ENCODE measurements at regions not wholly inside any gene's neighbourhood (a gene's known extent, or its start where the extent isn't known, plus 50 kb on each side); places are given as distances from the start of the nearest gene placed in this dataset.
"Not testable (repeated sequence)": the region's sequence is repeated elsewhere in the genome, so short reads cannot be mapped to it uniquely, and the experiment has no call there.

DNA sequence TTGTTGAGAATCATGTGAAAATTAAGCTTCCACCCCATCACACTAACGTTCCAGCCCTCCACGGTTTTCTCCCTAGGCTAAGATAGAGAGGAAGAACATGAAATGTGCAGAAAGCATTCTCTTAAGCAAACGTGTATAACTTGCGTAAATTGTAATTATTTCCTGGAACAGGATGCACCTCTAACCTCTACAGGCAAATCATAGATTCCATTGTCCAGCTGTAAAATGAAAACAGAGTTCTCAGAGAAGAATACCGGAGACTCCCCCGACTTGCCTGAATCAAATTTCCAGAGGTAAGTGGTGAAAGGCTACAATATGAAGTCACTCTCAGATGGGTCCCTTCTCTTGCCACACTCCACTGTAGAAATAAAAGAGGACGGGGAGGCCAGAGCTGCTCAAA is 211.4 kb downstream of the FAM72C start:
- not testable (repeated sequence) for DNase-seq

DNA sequence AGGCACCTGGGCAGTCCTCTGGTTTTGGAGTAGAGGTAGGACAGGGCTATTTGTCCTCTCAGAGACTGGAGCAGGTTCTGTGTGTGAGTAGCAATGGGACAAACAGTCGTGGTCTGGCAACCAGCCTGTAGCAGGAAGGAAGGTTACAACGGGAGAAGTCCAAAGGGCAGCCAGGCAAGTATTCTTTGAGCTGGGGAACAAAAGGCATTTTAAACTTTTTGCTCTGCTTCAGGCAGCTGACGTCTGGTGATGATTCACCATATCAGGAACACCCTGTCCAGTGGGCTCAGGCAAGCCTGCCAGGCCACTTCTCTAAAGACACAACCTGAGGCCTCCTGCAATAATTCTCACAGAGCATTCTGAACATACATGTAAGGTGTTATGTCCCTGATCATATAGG is 215.8 kb downstream of the FAM72C start:
- DNase-seq, result not testable (repeated sequence)

DNA sequence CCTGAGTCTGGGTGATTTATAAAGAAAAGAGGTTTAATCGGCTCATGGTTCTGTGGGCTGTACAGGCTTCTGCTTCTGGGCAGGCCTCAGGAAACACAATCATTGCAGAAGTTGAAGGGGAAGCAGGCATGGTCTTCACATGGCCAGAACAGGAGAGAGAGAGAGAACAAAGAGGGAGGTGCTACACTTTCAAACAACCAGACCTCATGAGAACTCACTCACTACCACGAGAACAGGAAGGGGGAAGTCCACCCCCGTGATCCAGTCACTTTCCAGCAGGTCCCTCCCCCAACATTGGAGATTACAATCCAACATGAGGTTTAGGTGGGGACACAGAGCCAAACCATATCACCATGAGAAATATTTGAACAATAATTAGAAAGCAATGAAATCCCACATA is 222.9 kb downstream of the FAM72C start:
- DNase-seq, result no peak

DNA sequence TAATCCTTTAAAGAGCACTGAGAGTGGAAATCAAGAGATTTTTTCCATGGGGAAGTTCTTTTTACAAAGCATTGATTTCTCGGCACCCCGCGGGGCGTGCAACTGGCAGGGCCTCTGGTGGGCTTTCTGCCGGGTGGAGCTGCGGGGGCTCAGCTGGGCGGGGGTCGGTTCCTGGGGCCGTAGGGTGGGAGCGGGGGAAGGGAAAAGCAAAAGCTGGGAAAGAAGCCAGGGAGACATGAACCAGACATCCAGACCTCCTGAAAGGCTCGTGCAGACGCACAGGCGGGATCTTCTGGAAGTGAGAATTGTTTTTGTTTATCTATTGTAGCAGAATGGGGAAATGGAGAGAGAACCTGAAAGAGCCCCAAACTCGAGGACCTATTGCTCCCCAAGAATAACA is 235.2 kb downstream of the FAM72C start:
- DNase-seq, result no peak

DNA sequence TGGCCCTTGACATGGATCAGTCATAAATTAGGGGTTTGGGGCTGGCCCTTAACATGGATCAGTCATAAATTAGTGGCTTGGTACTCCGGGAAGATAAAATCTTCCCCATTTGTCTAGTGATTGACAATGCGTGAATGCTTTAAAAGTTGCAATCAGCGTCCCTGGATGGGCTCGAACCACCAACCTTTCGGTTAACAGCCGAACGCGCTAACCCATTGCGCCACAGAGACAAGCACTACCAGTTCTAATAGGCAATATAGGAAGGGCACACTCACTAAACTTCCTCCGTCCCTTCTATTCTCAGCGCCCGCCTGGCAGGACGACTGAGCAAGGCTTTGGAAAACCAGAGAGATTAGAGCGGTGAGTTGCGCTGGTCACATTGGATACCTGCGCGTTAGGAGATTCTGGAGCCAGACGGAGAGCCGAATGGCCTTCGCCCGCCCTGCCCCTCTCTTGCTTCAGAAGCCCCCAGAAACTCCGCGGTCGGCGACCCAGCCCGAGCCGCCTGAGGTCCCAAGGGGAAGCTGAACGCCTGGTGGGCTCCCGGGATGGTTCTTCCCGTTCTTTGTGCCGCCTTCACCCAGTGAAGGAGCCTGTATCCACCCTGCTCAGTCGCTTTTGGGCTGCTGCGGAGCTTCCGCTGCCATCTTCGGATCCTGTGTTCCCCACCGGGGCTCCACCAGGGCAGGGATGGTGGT is 235.9 kb downstream of the FAM72C start:
- DNase-seq, result no peak

DNA sequence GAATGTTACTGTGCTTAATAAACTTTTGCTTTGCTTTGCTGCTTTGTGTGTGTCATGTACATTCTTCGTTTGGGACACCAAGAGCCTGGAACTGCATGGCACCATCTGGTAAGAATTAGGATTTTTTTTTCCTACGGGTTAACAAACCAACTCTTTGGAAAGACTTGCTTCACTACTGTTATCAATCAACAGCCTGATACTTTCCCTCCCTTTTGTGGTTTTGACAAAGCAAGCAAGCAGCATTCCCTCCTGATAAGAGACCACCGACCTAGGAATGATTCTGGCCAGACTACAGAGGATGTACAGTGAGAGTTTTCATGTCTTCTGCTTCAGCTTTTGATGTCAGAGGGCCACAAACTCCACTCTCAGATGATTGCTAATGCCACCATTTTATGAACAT is 237.5 kb downstream of the FAM72C start:
- DNase-seq, result not testable (repeated sequence)

DNA sequence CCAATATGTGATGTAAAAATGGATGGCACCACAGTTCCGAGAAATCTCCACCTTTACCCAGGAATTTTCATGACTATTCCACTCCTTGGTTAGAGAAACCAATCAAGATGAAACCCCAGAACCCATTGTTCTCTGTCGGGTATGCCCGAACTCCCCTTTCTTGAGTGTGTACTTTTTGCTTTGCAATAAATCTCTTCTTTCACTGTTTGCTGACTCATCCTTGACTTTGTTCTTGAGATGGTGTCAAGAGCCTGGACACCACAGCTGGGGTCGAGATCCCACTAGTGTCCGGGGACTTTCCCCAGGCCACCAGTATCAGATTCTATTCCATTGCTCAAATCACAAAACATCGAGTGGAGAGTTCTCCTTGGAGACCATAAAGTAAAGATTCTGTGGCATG is 240.9 kb downstream of the FAM72C start:
- DNase-seq, result not testable (repeated sequence)

DNA sequence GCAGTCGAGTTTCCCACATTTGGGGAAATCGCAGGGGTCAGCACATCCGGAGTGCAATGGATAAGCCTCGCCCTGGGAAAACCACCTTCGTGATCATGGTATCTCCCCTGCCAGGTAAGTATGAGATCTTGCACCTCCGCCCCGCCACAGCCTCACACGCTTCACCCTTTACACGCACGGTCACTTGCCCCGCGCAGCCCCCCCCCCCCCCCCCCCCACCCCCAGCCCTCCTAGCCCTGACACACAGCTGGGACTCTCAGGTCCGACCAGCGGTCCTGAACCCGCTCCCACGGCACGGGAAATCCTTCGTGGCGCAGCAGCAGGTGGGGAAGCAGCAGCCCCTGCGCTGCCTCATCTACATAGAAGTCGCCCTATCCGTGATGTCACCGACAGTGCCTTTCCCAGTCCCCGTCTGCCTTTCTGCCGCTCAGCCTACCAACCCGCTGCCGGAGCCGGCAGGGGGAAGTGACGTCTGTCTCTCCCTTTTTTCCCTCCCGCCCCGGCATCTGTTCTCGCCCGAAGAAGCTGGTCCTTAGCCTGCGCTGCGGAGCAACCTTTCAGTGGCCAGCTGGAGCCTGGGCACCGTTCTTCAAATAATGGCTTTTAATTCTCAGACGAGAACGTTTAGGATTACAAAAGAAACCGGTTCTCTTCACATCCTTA is 242.2 kb downstream of the FAM72C start:
- DNase-seq, result peak in 1 of 2 donors; percentile 43

DNA sequence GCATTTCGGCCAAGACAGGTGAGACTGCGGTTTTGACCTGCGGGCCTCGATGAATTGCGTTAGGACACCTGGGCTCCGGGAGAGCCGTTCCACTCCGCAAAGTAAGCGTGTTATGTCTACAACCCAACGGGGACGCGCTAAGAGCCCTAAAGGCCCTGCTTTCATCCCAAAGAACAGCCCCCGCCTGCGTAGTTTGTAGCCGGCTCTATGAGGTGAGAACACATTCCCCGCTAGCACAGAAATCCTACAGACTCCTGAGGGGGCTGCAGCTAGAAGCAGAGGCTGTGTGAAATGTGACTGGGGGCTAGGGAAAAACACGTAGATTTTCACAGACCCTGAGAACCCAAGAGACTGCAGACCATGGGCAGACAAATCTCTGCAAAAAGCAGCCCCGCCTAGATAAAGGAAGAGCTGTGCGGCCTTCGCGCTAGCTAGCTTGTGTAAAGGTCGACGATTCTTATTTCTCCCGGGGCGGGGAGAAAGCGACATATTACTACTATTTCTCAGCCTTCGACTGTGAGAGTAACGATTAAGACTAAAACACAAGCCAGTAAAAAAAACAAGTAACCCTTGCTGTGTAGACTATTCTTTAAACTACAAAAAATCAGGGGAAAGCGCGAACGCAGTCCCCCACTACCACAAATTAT is 242.9 kb downstream of the FAM72C start:
- DNase-seq, result not testable (repeated sequence)

DNA sequence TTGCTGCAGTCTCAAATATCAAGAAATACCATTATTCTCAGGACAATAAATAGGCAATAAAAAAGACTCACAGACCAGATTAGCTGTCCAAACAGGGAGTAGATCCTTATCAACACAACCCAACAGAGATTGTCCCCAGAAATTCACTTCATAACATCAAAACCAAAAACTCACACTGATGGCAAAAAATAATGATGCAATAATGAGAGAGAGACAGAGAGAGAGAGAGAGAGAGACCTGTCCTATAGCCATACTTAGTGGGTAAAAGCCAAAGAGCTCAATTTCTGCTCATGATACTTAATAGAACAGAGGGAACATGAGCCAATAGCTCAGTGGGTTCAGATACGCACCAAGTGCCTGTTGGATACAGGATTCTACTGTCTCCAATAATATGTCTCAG is 244.5 kb downstream of the FAM72C start:
- DNase-seq, result no peak

DNA sequence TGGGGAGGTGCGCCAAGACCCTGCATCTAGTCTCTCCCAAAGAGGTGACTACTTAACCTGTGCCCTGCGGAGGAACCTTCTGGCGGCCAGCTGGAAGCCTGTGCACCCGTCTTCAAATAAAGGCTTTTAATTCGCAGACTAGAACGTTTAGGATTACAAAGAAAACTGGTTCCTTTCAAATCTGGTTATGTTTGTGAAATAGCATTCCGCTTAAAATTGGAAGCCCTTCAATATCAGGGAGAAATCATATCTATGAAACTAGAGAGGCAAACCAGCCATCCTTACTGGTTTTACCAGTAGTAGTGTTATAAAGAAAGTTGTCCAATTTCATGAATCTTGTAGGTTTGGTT is 250.8 kb downstream of the FAM72C start:
- no peak for DNase-seq

DNA sequence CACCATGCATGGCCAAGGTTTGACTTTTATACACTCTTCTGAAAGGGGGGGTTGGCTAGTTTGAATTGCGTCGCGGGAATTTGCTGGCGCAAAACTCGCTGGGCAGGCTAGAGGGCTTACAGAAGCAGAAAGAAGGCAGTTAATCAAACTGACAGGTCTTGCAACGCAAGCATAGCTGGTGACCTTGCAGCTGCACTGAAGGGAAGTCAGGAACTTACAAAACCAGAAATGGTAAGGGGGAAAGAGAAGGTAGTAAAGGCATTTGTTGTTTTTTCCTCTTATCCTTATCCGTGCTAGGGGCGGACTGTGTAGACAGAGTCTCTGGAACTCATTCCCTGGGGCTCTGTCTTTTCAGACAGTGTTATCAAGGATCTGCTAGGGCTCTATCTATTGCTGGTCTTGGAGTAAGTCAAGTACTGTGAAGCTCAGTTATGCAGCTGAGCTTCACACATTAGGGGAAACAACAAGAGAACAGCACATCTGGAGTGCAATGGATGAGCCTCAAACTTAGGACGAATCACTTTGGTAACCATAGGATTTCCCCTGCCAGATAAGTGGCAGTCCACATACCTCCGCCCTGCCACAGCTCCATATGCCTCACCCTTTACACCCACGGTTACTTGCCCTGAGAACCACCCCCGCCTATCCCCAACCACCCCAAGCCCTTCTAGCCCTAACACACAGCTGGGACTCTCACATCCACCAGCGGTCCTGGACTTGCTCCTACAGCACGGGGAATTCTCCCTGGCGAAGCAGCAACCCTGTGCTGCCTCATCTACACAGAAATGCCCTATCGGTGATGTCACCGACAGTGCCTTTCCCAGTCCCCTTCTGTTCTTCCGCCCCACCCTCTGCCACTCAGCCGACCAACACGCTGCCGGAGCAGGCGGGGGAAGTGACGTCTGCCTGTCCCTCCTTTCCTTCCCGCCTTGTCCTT is 251.4 kb downstream of the FAM72C start:
- DNase-seq, result no peak

DNA sequence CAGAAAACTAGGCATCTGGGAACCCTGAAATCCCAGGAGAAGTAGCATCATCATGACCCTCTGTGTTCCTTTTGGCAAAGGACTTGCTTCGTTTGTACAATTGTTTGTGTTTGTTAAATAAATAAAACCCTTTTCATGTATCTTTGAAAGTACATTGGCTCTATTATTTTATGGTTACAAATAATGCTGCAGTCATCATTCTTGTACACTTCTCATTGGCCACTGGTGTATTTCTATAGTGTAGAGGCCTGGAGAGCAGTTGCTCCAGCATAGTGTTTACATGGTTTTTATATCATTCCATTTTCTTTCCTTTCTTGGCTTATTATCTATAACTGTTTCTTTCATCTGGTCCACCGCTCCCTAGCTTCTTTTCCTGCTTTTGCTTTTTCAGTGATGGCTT is 253.3 kb downstream of the FAM72C start:
- DNase-seq, result no peak

DNA sequence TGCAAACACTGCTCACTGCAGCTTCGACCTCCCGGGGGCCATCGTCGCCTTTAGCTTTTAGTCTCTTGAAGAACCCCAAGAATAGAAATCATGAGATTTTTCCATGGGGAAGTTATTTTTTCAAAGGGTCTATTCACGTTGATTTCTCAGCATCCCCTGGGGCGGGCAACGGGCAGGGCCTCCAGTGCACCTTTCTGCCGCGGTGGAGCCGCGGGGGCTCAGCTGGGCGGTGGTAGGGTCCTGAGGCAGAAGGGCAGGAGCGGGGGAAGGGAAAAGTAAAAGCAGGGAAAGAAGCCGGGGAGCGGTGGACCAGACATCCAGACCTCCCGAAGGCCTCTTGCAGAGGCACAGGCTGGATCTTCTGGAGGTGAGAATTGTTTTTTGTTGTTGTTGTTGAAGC is 253.8 kb downstream of the FAM72C start:
- DNase-seq, result no peak

DNA sequence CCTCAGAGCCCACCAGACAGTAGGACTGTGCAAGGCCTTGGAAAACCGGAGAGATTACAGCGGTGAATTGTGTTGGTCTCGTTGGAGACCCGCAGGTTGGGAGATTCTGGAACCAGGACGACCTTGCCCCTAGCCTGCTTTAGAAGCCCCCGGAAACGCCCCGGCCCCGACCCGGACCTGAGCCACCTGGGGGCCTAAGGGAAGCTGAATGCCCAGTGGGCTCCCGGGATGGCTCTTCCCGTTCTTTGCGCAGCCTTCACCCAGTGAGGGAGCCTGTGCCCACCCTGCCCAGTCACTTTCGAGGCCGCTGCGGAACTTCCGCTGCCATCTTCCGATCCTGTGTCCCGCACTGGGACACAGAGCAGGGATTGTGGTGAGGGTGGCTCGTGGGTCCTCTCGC is 254.4 kb downstream of the FAM72C start:
- DNase-seq, result no peak

DNA sequence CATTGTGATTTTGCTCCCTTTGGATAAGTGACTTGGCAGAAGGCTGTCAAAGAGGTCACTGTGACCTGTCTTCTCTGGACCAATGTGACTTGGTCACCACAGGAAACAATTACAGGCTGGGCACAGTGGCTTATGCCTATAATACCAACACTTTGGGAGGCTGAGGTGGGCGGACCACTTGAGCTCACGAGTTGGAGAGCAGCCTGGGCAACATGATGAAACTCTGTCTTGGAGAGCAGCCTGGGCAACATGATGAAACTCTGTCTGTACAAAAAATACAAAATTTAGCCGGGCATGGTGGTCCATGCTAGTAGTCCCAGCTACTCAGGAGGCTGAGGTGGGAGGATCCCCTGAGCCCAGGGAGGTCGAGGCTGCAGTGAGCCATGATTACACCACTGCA is 256.9 kb downstream of the FAM72C start:
- not testable (repeated sequence) for DNase-seq

DNA sequence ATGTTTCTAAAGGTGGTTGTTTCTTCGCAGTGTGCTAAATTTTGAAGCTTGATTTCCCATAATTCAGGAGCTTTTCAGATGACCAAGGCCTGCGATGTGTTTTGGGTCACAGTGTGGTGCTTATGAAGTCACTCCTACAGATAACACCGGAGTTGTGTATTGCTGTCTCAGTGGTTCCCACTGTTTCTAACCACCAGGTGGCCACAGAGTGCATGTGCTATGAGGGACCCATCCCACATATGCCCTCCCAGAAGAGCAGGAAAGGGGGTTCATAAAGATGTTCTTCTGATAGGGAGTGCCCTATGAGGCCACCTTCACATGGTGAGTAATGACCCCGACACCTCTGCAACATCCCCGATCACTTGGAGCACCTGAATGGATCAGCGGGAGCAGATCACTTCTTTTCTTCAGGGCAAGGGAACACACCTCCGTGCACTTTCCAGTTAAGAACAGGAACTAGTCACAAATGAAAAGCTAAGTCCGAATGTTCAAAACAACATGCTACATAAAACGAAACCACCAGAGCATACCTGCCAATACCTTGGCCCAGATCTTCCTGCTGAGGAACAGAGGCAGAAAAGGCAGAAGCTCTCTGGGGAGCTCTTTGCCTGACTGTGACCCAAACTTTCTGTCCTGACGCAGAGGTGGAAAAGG is 262.1 kb downstream of the FAM72C start:
- DNase-seq, result not testable (repeated sequence)

DNA sequence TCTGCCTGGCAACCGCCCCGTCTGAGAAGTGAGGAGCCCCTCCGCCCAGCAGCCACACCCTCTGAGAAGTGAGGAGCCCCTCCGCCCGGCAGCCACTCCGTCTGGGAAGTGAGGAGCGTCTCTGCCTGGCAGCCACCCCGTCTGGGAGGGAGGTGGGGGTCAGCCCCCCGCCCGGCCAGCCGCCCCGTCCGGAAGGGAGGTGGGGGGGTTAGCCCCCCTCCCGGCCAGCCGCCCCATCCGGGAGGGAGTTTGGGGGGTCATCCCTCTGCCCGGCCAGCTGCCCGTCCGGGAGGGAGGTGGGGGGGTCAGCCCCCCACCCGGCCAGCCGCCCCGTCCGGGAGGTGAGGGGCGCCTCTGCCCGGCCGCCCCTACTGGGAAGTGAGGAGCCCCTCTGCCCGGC is 269.0 kb downstream of the FAM72C start:
- not testable (repeated sequence) for DNase-seq

DNA sequence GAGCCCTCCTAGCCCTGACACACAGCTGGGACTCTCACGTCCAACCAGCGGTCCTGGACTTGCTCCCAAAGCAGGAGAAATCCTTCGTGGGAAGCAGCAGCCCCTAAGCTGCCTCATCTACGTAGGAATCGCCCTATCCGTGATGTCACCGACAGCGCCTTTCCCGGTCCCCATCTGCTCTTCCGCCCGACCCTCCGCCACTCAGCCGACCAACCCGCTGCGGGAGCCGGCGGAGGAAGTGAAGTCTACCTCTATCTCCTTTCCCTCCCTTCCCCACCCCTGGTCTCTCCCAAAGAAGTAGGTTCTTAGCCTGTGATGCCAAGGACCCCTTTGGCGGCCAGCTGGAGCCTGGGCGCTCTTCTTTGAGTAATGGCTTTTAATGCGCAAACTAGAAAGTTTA is 272.1 kb downstream of the FAM72C start:
- DNase-seq, result no peak

DNA sequence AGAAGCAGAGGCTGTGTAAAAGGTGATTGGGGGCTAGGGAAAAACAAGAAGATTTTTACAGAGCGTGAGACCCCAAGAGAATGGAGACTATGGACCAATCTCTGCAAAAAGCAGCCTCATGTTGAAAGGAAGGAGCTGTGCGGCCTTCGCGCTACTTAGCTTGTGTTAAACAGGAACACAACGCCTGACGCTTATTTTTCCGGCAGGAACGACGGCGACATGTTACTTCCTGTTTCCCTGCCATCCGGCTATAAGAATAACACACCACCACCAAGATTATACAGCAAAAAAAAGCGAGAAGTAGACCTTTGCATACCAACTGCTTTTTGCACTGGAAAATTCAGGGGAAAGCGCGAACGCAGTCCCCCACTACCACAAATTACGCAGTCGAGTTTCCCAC is 272.7 kb downstream of the FAM72C start:
- DNase-seq, result no peak

DNA sequence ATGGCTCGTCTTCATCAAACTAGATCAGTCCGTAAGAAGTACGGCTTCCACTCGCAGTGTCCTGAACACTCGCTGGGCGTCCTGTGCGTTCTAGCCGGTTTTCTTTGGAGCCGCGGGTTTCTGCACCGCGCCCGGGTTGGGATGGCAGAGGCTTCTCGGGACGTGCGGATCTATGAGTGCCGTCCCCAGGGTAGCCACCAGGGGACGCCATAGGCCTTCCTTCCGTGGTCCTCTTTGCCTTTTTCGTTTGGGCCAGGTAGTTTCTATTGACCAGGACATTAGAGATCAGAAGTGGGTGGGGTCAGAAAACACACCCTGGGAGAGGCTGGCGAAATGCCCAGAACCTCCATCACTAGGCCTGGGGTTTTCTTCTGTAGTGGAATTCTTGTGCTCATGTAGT is 273.8 kb downstream of the FAM72C start:
- DNase-seq, result peak in 1 of 2 donors; percentile 12

DNA sequence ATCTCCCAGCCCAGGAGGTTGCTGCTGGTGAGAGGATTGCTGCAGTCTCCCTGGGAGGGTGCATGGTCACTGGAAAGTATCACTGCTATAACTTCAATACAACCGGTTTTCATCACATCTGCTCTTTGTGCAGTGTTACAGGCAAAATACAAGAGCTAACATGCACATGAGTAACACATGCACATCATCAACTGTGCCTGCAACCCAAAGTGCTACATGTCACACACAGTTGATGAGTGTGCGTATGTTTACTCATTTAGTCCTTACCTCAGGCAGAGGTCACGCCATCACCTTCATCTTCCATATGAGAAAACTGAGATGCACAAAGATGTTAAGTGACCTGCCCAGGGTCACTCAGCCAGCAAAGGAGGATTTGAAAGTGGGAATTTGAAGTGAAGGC is 277.7 kb downstream of the FAM72C start:
- DNase-seq, result no peak

All from bone marrow (tissue), 2 donors.